NOMO-1 treated with dmso at 0.1 percent for 144 hours (cell line): ENCODE measurements at regions not wholly inside any gene's neighbourhood (a gene's known extent, or its start where the extent isn't known, plus 50 kb on each side); places are given as distances from the start of the nearest gene placed in this dataset.
"Not testable (repeated sequence)": the region's sequence is repeated elsewhere in the genome, so short reads cannot be mapped to it uniquely, and the experiment has no call there.

ENCODE experiments used
- DNase-seq: peaks from one replicate; lab custom pipeline; 2025; ENCODE audit not compliant: unreplicated experiment; lab: John Stamatoyannopoulos, UW

- DNase-seq: no peak
These were observed 55.1 kb downstream of the TTC6 start for GRCh38 chr14:37650356-37651037.

- DNase-seq: no peak
These were observed 56.6 kb downstream of the TTC6 start for GRCh38 chr14:37652042-37652441.

GRCh38 chr14:37655418-37655817 is 60.0 kb downstream of the TTC6 start:
- DNase-seq: no peak

GRCh38 chr14:37658156-37658555 is 62.7 kb downstream of the TTC6 start:
- no peak for DNase-seq

GRCh38 chr14:37663498-37663897 is 68.1 kb downstream of the TTC6 start:
- no peak for DNase-seq

GRCh38 chr14:37665479-37665878 is 70.0 kb downstream of the TTC6 start:
- DNase-seq: no peak

- no peak for DNase-seq
These were observed 70.5 kb downstream of the TTC6 start for GRCh38 chr14:37665951-37666350.

GRCh38 chr14:37668646-37669045 is 73.2 kb downstream of the TTC6 start:
- DNase-seq: no peak

GRCh38 chr14:37669242-37669641 is 73.8 kb downstream of the TTC6 start:
- DNase-seq: no peak

- no peak for DNase-seq
These were observed 78.0 kb downstream of the TTC6 start for GRCh38 chr14:37673439-37673838.

- no peak for DNase-seq
These were observed 83.5 kb downstream of the TTC6 start for GRCh38 chr14:37678916-37679315.

GRCh38 chr14:37681486-37681885 is 86.1 kb downstream of the TTC6 start:
- no peak for DNase-seq

- DNase-seq: not testable (repeated sequence)
These were observed 97.3 kb downstream of the TTC6 start for GRCh38 chr14:37692680-37693079.

- not testable (repeated sequence) for DNase-seq
These were observed 98.0 kb downstream of the TTC6 start for GRCh38 chr14:37693420-37693819.

GRCh38 chr14:37695866-37696265 is 100.4 kb downstream of the TTC6 start:
- DNase-seq: no peak

GRCh38 chr14:37697489-37698121 is 102.2 kb downstream of the TTC6 start:
- no peak for DNase-seq

GRCh38 chr14:37698840-37699777 is 103.7 kb downstream of the TTC6 start:
- no peak for DNase-seq

- DNase-seq: no peak
These were observed 112.3 kb downstream of the TTC6 start for GRCh38 chr14:37707716-37708115.

GRCh38 chr14:37708481-37708880 is 113.1 kb downstream of the TTC6 start:
- DNase-seq: no peak

- no peak for DNase-seq
These were observed 114.2 kb downstream of the TTC6 start for GRCh38 chr14:37709419-37710195.

- DNase-seq: no peak
These were observed 116.0 kb downstream of the TTC6 start for GRCh38 chr14:37711356-37711830.
